Renal cortical epithelial cell (primary cell): ENCODE measurements at regions not wholly inside any gene's neighbourhood (a gene's known extent, or its start where the extent isn't known, plus 50 kb on each side); places are given as distances from the start of the nearest gene placed in this dataset.
A peak's percentile ranks its signal among the peaks of the same experiment; 100 is the strongest.

ENCODE experiments used
- DNase-seq: peaks from one replicate; pipeline ENCODE4 v3.0.0-alpha.2; 2011; ENCODE audit warnings: low read depth

GRCh38 chr2:37544591-37545031, 126.8 kb downstream of the CDC42EP3 start:
- peak; percentile 67 for DNase-seq

- DNase-seq: no peak
Observed at GRCh38 chr2:37549598-37549997, 121.8 kb downstream of the CDC42EP3 start.

DNA sequence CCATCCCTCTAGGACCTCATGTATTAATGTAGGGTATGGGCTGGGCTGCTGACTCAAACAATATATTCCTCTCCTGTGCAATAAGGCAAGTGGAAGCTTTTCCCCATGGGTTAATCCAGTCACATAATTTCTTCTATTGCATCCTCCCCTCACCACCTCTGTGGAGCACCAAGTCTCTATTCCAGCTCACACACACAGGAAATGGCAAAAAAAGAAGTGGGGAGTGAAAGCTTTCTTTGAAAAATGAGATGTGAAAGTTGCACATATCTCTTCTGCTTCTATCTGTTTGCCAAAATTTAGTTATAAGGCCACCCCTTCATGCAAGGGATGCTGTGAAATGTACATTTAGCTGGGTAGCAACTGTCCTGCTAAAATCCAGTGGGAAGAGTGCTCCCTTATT, 121.3 kb downstream of the CDC42EP3 start:
- no peak for DNase-seq

GRCh38 chr2:37551783-37552182, 119.7 kb downstream of the CDC42EP3 start:
- DNase-seq: no peak

- no peak for DNase-seq
Observed at GRCh38 chr2:37552339-37552738, 119.1 kb downstream of the CDC42EP3 start.

DNA sequence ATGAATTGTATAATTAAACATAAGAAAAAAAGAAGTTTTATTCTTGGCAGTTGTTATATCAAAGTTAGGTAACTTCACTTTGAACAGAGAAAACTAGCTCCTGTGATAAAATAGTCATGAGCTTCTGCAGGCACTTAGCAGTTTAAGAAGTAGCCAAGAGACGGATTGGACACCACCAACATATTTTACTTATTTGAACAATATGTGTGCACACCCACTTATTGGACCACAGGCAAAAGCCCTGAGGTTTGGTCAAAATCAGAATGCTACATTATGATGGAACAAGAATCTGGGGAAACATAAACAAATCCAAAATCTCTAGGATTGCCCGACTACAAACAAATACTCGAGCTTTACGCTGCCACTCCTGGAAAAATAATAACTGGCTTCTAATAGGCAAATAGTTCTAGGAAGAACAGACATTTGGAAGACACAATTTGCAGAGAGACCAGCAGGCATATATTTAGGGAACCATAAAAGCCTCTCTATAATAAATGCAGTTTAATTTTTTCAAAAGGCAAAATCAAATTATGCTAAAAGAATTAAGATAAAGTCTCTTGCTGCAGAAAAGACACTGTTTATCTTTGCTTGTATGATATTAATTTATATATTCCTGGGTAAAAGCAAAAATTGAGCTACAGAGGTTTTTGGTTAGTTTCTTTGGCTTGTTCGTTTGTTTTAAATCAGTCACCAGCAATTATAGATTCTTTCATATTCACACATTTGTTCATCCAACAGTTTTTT, 117.9 kb downstream of the CDC42EP3 start:
- no peak for DNase-seq

- no peak for DNase-seq
Observed at GRCh38 chr2:37554155-37554510, 117.3 kb downstream of the CDC42EP3 start.

GRCh38 chr2:37554687-37555086, 116.8 kb downstream of the CDC42EP3 start:
- no peak for DNase-seq

DNA sequence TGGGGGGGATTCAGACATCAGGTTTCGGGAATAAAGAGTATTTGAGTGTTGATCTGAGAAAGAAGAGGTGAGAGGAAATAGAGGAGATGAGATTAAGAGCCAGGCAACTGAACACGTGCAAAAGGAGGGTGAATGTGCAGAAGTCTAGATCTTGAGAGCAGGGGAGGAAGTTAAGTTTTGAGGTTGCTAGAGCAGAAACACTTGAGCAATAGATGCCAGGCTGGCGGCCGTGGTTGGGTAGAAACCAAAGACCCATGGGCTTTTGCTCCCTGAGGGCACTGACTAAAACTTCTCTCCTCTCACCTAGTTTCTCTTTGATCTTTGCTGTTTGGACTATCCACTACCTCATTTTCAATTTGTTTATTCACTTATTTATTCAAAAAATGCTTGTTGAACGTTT, 116.0 kb downstream of the CDC42EP3 start:
- peak; percentile 73 for DNase-seq

- no peak for DNase-seq
Observed at GRCh38 chr2:37556256-37556655, 115.2 kb downstream of the CDC42EP3 start.

- DNase-seq: no peak
Observed at GRCh38 chr2:37558623-37559022, 112.8 kb downstream of the CDC42EP3 start.

DNA sequence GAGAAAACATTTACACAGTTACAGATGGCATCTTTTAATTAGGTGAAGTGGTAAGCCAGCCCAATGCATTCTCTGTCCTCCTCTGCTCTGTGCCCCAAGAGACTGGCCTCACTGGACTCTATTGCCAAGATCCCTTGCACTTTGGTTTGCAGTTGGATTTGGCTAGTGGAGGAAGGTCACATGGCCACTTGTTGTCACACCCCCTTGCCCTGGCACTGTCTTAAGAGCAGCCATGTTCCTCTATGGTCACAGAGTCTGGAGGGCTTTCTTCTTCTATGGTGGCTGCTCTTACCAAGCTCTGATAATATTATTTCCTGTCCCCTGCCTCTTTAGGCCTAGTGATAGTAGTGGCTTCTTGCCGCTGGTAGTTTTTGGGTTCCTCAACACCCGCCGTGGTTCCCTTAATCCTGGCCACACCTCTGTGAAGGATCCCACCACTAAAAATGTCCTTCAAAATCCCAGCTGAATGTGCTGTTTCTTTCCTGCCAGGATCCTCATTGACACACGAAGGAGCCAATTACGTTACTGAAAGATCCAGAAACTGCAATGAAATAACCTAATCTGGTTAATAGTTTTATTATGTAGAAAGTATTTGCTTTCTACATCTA, 111.1 kb downstream of the CDC42EP3 start:
- DNase-seq: no peak

GRCh38 chr2:37560863-37561614, 110.4 kb downstream of the CDC42EP3 start:
- no peak for DNase-seq

DNA sequence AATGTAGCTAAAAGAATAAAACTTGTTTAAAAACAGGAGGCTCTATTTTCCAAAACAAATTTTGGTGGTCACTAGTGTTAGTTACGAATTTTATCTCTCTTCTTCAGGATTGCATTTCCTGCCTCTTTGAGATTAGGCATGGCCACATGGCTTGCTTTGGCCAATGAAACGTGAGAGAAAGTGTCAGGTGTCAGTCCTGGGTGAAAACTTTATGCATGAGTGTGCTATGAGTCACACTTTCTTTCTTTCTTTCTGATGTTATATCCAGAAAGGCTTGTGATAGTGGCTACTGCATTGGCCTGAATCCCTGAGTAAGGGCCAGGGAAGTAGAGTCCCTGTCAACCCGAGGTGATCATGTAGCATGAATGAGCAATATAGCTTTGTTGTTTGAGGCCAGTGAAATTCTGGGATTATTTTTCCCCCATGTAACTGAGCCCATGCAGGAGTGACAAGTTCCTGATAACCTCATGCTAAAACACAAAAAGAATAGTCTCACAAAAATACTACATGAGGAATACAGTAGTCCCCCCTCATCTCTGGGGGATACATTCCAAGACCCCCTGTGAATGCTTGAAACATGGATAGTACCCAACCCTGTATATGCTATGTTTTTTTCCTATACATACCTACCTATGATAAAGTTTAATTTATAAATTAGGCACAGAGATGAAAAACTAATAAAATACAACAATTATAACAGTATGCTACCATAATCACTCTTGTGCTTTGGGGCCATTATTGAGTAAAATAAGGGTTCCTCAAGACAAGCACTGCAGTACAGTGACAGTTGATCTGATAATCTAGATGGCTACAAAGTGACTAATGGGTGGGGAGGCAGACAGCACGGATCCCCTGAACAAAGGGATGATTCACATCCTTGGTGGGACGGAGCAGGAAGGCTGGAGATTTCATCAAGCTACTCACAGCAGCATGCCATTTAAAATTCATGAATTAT, 109.5 kb downstream of the CDC42EP3 start:
- DNase-seq: peak; percentile 94

DNA sequence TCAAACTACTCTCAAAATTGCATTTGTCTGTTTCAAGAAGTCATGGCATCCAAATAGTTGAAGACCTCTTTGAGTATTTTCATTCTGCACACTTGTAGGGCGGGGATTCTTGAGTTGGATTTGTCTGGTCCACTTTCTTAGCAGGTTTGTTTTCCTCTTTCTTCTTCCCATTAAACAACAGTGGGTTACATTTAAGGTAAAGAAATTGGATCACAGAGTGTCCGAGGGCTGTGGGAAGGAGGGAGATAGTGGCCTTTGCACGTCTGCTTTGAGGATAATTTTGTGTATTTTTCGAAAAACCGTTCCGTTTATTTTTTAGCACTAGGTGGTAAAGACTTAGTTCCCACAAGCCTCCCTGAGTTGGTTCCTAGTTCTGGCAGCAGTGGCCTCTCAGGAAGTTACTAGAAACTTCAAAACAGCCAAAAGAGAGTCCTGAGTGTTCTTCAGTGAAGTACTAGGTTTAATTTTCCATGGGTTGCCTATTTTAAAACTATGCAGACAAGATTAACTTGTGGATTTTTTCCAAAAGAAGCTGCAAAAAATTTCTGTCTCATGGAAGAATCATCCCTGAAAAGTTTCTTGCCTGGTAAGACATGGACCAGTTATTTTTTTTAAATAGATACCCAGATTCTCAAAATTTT, 107.9 kb downstream of the CDC42EP3 start:
- DNase-seq: no peak

DNA sequence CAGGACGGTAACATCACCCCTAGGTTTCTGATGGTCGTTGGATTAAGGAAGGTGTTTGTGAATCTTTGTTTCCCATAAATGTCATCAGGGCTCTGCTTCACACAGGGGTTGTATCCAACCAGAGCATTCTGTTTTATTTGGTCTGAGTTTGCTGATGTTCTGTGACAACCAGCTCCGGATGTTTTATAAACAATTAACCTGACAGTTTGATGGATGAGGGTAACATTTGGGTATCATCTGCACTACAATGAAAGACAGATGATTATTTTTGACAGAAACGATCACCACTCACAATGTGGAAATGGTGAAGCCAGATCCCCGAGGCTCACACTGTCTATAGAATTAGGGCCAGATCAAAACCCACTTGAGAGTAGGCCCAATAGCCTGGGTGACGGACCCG, 107.1 kb downstream of the CDC42EP3 start:
- DNase-seq: no peak

DNA sequence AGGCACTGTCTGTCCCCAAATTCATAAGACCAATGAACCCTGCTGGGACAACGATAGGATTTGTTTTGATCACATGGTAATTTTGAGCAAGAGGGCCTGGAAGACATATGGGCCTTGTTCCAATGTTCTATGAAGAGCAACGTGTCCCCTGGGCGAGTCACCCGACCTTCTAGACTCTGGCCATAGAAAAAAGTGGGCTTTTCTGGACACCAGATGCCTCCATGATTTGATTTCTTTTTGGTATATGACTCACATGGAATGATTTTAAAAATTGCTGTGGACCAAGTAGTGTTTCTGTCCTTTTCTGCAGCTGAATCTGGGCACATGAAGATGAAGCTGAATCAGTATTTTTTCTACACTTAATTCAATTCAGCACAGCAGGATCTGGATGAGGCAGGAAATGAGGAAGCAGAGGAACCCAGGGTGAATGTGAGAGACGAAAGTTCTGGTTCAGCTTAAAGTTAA, 104.9 kb downstream of the CDC42EP3 start:
- no peak for DNase-seq

DNA sequence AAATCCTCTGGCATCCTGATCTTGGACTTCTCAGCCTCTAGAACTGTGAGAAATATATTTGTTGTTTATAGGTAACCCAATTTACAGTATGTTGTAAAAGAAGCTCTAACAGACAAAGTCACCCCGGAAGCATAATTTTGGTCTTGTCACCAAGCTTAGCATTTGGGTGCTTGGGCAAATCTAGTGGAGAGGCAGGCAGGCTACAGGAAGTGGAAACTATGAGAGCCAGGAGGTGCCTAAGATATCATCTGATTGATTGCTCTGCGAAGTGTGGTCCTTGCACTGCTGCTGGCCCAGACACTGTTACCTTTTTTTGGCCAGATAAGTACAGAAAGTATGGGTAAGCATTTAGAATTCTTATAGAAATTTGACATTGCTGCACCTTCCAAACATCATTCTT, 102.9 kb downstream of the CDC42EP3 start:
- DNase-seq: no peak

DNA sequence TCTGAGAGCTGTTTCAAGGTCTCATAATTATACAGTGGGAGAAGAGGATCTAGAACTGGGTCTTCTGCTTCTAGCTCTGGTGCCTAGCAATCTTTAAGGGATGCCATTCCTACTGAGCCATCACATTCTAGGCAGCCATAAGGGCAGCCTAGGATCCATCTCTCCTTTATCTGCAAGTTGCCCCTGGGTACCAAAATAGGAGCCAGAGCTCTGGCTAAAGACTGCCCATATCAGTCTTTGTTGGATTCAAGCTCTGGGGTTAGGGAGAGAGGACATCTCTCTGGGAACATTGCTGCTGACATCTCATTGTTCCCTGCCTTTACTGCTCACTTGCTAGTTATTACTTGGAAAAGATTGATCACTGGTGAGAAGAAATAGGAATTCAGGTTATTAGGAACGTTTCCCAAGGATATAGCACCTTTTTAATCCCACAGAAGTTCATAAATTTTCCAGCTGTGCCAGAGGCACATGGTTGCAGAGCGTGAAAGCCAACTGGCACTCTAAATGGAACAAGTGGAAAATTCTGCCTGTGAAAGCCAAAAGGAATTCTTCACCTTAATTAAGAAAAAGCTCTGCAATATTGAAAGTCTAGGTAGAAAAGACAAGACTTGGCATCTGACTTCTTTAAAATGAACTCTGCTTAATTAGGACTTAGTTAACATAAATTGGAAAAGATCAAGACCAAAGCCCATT, 102.2 kb downstream of the CDC42EP3 start:
- DNase-seq: no peak

DNA sequence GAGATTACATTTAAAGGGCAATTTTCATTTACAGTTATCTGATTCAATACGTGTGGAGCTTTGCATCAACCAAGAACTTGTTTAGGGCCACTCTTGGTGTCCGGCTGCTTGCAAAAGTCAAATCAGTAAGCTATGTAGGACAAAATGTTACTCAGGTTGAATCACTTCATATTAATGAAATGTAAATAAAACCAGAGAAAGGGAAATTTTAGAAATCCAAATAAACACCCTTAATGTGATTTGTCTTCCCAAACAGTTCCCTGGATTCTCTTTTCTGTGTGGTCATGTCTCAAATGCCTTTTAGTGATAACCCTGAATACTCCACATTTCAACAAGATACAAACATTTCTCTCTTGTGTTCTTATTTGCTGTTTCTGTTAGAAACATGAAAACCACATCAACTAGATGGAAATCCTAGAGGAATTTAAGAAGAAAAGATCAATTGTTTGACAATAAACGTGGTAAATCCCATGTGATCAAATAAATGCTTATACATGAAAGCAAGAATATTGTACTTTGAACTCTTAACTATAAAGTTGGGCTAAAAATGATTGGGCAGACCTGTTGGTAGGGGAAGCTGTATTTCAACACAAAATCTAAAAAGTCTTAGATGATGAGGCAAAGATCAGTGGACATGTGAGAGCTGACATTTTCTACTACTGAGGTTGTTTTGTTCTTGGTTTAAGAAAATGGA, 101.3 kb downstream of the CDC42EP3 start:
- DNase-seq: no peak
